SK-MEL-5 (cell line): ENCODE measurements at regions not wholly inside any gene's neighbourhood (a gene's known extent, or its start where the extent isn't known, plus 50 kb on each side); places are given as distances from the start of the nearest gene placed in this dataset.
A peak's percentile ranks its signal among the peaks of the same experiment; 100 is the strongest.
"Not testable (repeated sequence)": the region's sequence is repeated elsewhere in the genome, so short reads cannot be mapped to it uniquely, and the experiment has no call there.

Experiments
- DNase-seq: peaks from one replicate; pipeline ENCODE4 v3.0.0-alpha.2; 2016; ENCODE audit warnings: low read depth, low spot score
- in situ Hi-C: cut with HindIII; loops from 2 replicates; pipeline ENCODE4 v1.10.0; 2016; ENCODE audit warnings: low sequenced_read_pairs, high pct_unique_total_duplicates, low pct_unique_long_range_greater_than_20kb

DNA sequence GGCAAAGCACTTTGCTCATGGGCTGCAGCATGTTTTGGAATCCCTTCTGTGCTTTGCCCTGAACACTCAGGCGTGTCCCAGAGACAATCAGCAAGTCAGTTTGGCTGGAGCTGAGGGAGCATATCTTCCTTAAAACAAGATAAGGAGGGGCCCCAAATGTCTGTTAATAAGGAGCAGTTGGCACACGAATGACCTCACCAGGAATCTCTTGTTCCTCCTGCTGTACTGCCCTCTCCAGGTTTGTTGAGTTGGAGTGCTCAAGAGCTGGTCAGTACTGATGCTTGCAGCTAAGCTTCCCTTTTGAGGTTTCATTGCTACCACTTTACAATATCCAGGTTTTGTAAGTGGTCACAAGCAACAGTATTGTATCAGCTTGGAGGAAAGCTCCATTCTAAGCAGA lies 101.3 kb upstream of the EGFLAM start:
- peak; percentile 60 for DNase-seq
- in situ Hi-C loops, result no loop called here

GRCh38 chr5:38154615-38155204 lies 103.6 kb upstream of the EGFLAM start:
- DNase-seq, result peak; percentile 48
- in situ Hi-C loops, result no loop called here

DNA sequence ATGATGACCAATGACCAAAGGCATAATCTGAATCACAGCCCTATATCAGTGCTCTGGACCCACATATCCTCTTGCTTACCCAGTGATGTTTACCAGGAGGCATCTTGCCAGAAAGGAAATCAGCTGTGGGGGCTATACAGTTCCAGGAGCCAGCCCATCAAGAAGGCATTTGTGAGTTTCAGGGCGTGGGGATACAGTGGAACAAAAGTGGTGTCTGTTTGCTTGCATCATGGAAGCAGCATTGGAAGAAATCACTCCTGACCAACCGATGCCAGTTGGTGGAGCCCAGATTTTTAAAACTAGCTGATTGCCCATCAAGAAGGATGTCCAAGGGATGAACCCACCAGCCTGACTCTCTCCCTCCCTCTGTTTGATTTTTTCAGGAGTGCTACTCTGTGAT lies 106.5 kb upstream of the EGFLAM start:
- in situ Hi-C loops, result no loop called here
- DNase-seq, result peak; percentile 71

- peak; percentile 51 for DNase-seq
- in situ Hi-C loops, result no loop called here
Measured at GRCh38 chr5:38149815-38150195, 108.6 kb upstream of the EGFLAM start.

DNA sequence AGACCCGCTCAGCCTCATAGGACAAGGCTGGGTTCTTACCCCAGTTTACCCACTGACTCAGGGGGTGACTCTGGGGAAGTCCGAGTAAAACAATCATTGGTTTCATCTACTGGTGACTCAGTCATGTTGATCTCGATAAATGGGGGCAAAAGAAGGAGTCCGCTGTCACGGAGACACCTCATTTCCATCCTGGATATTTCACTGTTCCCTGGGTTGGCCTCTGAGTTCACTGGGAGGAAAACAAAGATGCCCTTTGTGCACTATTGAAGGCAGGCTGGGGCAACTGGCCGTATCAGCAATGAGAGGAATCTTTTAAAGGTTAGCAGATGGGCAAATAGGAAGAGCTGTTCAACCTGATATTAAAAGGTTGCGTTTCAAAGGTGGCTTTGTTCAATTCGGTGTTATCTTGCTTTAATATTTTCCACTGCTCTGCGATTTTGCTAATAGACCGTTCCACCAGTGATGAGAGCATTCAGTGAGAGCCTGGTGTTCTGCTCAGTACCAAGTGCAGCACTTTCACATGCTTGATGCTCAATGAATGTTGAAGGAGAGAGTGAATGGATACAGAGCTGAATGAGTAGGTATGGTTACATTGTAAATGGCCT lies 110.2 kb upstream of the EGFLAM start:
- peak; percentile 100 for DNase-seq
- in situ Hi-C loops, result no loop called here

DNA sequence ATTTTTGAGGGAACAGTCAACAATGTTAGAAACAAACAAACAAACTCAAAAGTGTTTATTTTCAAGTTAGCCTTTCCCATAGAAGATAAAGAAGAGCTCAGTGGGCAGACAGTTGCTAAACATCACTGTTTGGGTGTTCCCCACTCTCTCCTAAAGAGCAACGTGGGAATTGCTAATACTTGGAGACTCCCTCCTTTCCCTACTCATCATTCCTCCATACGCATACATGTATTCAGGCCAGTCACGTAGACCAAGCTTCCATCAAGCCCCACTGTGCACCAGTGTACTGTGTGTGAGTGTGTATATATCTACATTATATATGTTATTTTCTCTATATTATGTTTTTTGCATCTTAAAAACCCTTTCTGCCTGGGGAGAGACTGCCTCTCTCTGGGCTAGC lies 115.0 kb upstream of the EGFLAM start:
- in situ Hi-C loops, result no loop called here
- DNase-seq, result no peak

- no peak for DNase-seq
- in situ Hi-C loops, result no loop called here
Measured at GRCh38 chr5:38141665-38142064, 116.7 kb upstream of the EGFLAM start.

DNA sequence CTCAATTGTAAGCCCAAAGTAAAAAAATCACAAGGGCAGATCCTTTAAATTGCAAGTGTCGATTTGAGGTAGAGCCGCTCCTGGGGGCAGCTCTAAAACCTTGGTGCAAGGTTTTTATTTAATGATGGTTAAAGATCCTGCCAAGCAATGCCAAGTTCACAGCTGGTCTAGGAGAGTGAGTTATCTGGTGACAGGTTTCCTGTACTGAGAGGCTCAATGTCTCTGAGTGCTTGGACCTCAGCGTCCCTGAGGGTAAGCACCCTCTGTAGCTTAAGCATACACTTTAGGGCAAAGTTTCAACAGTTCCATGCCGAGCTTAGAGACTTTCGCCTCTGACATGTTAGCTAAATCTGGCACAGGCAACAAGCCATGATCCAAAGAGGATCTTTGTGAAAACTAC lies 119.8 kb upstream of the EGFLAM start:
- DNase-seq, result no peak
- in situ Hi-C loops, result no loop called here

GRCh38 chr5:38135486-38136039 lies 122.8 kb upstream of the EGFLAM start:
- DNase-seq, result no peak
- in situ Hi-C loops, result no loop called here

GRCh38 chr5:38134810-38135209 lies 123.5 kb upstream of the EGFLAM start:
- DNase-seq, result no peak
- in situ Hi-C loops, result no loop called here

GRCh38 chr5:38134294-38134693 lies 124.1 kb upstream of the EGFLAM start:
- DNase-seq, in situ Hi-C loops: not testable (repeated sequence)

DNA sequence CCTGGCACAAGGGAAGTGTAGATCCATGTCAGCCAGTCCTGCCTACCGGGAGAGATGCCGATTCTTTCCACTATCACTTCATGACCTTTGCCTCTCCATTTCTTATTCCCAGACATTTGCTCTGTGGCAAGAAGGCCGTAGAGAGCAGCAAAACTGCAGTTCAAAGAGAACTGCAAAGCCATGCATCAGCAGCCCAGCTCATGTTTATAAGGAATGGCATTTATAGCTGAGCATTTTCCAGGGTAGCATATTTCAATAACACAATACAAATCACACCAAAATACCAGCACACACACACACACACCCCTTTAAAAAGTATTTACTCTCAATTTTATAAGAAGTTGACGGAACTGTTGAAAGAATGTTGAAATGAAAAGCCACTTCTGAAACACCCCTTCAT lies 126.7 kb upstream of the EGFLAM start:
- in situ Hi-C loops, result no loop called here
- no peak for DNase-seq

DNA sequence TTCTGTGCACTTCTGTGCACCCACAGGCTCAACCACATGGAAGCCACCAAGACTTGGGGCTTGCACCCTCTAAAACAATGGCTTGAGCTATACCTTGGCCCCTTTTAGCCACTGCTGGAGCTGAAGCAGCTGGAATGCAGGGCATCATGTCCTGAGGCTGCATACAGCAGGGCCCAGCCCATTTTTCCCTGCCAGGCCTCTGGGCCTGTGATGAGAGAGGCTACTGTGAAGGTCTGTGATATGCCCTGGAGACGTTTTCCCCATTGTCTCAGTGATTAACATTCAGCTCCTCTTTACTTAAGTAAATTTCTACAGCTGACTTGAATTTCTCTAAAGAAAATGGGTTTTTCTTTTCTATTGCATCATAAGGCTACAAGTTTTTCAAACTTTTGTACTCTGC lies 134.0 kb upstream of the EGFLAM start:
- no peak for DNase-seq
- in situ Hi-C loops, result no loop called here

DNA sequence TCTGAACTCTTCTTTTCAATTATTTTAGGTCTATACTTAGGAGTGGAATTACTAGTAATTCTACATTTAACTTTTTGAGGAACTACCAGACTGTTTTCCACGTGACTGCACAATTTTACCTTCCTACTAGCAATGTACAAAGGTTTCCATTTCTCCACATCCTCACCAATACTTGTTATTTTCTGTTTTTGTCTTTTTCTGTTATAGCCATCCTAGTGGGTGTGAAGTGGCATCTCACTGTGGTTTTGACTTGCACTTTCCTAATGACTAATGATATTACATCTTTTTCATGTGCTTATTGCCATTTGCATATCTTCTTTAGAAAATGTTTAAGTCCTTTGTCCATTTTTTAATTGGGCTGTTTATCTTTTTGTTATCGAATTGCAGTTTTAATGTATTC lies 136.9 kb upstream of the EGFLAM start:
- no peak for DNase-seq
- in situ Hi-C loops, result no loop called here

- DNase-seq, result peak; percentile 57
- in situ Hi-C loops, result no loop called here
Measured at GRCh38 chr5:38119836-38120235, 138.5 kb upstream of the EGFLAM start.

- no peak for DNase-seq
- in situ Hi-C loops, result no loop called here
Measured at GRCh38 chr5:38117784-38118479, 140.4 kb upstream of the EGFLAM start.

GRCh38 chr5:38115318-38115827 lies 143.0 kb upstream of the EGFLAM start:
- in situ Hi-C loops, result no loop called here
- DNase-seq, result no peak

- no peak for DNase-seq
- in situ Hi-C loops, result no loop called here
Measured at GRCh38 chr5:38113880-38114279, 144.5 kb upstream of the EGFLAM start.

- in situ Hi-C loops, result no loop called here
Measured at GRCh38 chr5:38113456-38113855, 144.9 kb upstream of the EGFLAM start.

More at GRCh38 chr5:38113456-38113855, 144.9 kb upstream of the EGFLAM start:
- DNase-seq, result no peak
